Esophagus muscularis mucosa (tissue), 4 donors: ENCODE measurements at regions not wholly inside any gene's neighbourhood (a gene's known extent, or its start where the extent isn't known, plus 50 kb on each side); places are given as distances from the start of the nearest gene placed in this dataset.

ENCODE experiments used
- DNase-seq: peaks from one replicate; pipeline ENCODE4 v3.0.0-alpha.2; 2017; ENCODE audit errors: extremely low spot score
- H3K27ac ChIP-seq, 4 donors: fragments of 200-600 bp; sonication (generic); replicated peaks in 1 of 4; 1 replicate in 3 of 4; 2 replicates in 1 of 4; pipeline ENCODE4 v1.5.1; 2016 to 2019; ENCODE audit warnings: mild to moderate bottlenecking in 1 of 4
- H3K27me3 ChIP-seq, 4 donors: fragments of 200-600 bp; sonication (generic); one replicate each; pipeline versions ENCODE4 v1.5.1 to v1.6.0; 2016 to 2019
- H3K36me3 ChIP-seq, 4 donors: fragments of 200-600 bp; sonication (generic); one replicate each; pipeline ENCODE4 v1.5.1; 2016 to 2019
- H3K4me1 ChIP-seq, 4 donors: fragments of 200-600 bp; sonication (generic); one replicate each; pipeline ENCODE4 v1.5.1; 2016 to 2019
- H3K4me3 ChIP-seq, 4 donors: fragments of 200-600 bp; sonication (generic); 1 replicate in 2 of 4; 2 replicates in 2 of 4; pipeline ENCODE4 v1.5.1; 2016 to 2019; ENCODE audit warnings: mild to moderate bottlenecking in 4 of 4, moderate library complexity in 1 of 4
- H3K9me3 ChIP-seq, 4 donors: fragments of 200-600 bp; sonication (generic); 1 replicate in 3 of 4; 2 replicates in 1 of 4; pipeline ENCODE4 v1.5.1; 2016 to 2019
- EP300 ChIP-seq: sonication (generic); formaldehyde crosslinking; IDR thresholded peaks from one replicate; pipeline ENCODE4 v1.6.1; 2017; ENCODE audit warnings: antibody characterized with exemption
- POLR2A ChIP-seq: fragments of 450-650 bp; IDR thresholded peaks from one replicate; pipeline ENCODE4 v1.6.1; 2017; ENCODE audit warnings: antibody characterized with exemption, moderate library complexity, mild to moderate bottlenecking, low read depth
- POLR2AphosphoS5 ChIP-seq, 2 donors: sonication (generic); formaldehyde crosslinking; IDR thresholded peaks; one replicate each; pipeline ENCODE4 v1.6.1; 2017; ENCODE audit warnings: antibody characterized with exemption in 2 of 2
- WGBS: methylation state at CpG from one replicate; pipeline ENCODE4 v1.1.5; 2018; 5-methylcytosine and 5-hydroxymethylcytosine counted together
- intact Hi-C: fragments of 100-400 bp; cut with DNase I; formaldehyde crosslinking; loops from one replicate; pipeline ENCODE4 v1.15.1; 2023
- TF ChIP-seq, protein P1 (sequence below), 3 experiments: fragments of 200-600 bp in 2 of 3; fragments of 450-650 bp in 1 of 3; sonication (generic) in 2 of 3; IDR thresholded peaks; one replicate each; pipeline ENCODE4 v1.5.1; 2017 to 2019; ENCODE audit warnings: antibody characterized with exemption in 3 of 3, mild to moderate bottlenecking in 2 of 3, moderate library complexity in 1 of 3

DNA sequence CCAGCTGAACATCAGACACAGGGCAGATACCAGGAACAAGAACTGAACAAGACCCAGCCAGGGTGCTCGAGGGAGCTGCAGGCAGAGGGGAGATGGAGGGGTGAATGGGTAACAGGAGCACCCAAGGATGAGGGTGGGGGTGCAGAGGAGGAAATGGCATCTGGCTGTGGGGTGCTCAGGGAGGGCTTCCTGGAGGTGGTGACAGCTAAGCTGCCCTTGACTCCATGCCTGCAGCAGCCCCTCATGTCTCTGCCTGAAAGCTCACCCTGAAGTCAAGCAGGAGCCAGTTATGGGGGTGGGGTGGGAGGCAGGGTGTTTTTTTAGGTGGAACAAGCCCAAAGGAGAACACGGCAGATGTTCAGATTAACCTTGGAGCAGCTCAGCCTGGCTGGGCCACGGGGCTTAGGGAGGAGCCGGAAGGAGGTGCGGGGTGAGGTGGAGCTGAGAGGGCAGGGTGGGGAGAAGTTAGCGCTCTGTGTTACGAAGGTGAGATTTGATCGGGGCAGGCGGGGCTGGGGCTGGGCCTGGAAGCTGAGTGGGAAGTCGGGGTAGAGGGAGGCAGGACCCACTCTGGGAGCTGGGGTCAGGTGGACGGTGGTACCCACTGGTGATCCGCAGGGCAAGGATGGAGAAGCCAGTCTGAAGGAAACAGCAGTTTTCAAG, 143.0 kb downstream of the ENGASE start:
- intact Hi-C loops, result no loop called here
- no peaks in the 10 kb centered on the region for H3K36me3 ChIP-seq
- peaks cover 0 to 100% (median 11%) of the 10 kb centered on the region in 4 donors for H3K27me3 ChIP-seq
- no peak for TF ChIP-seq POLR2A
- TF ChIP-seq POLR2AphosphoS5 (IDR thresholded peaks at IDR 0.05), result no peak
- H3K27ac ChIP-seq, result no peak overlapping the region
- DNase-seq, result no peak
- H3K9me3 ChIP-seq, result no peaks in the 10 kb centered on the region
- no peak overlapping the region for H3K4me3 ChIP-seq
- 61% methylated on average over 12 of the region's 12 CpGs for WGBS
- peaks cover 0 to 17% (median 14%) of the 10 kb centered on the region in 4 donors for H3K4me1 ChIP-seq

GRCh38 chr17:79216826-79217225, 142.2 kb downstream of the ENGASE start:
- 70% methylated on average over 2 of the region's 6 CpGs for WGBS
- Histone ChIP-seq H3K4me1 (peaks cover 0 to 17% (median 14%) of the 10 kb centered on the region in 4 donors), H3K27ac (no peak overlapping the region), H3K9me3 (no peaks in the 10 kb centered on the region), H3K36me3 (no peaks in the 10 kb centered on the region), H3K27me3 (peaks cover 0 to 100% (median 5%) of the 10 kb centered on the region in 4 donors), H3K4me3 (no peak overlapping the region)
- intact Hi-C loops, result no loop called here
- DNase-seq, result no peak
- TF ChIP-seq POLR2A (no peak), EP300 (no peak), POLR2AphosphoS5 (IDR thresholded peaks at IDR 0.05) (no peak)
- TF ChIP-seq, protein P1, sequence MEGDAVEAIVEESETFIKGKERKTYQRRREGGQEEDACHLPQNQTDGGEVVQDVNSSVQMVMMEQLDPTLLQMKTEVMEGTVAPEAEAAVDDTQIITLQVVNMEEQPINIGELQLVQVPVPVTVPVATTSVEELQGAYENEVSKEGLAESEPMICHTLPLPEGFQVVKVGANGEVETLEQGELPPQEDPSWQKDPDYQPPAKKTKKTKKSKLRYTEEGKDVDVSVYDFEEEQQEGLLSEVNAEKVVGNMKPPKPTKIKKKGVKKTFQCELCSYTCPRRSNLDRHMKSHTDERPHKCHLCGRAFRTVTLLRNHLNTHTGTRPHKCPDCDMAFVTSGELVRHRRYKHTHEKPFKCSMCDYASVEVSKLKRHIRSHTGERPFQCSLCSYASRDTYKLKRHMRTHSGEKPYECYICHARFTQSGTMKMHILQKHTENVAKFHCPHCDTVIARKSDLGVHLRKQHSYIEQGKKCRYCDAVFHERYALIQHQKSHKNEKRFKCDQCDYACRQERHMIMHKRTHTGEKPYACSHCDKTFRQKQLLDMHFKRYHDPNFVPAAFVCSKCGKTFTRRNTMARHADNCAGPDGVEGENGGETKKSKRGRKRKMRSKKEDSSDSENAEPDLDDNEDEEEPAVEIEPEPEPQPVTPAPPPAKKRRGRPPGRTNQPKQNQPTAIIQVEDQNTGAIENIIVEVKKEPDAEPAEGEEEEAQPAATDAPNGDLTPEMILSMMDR (IDR thresholded peaks at IDR 0.05), result no peak

DNA sequence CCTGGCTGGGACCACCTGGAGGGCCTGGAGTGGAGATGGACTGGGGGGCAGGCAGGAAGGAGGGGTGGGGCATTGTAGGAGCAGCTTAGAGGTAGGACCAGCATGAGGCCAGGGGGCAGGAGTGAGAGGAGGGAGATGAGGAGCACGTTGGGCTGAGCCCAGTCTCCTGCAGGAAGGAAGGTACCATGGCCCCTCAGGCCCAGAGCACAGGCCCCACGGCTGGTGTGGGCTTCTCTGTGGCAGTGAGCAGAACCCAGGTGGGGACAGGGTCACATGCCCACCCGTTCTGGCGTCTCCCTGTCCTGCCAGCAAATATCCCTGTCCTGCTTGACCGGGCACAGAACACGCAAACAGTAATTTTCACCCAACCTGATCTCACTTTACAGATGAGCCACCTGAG, 141.8 kb downstream of the ENGASE start:
- peaks cover 0 to 17% (median 14%) of the 10 kb centered on the region in 4 donors for H3K4me1 ChIP-seq
- H3K9me3 ChIP-seq, result no peaks in the 10 kb centered on the region
- intact Hi-C loops, result no loop called here
- WGBS, result 72% methylated on average over 6 of the region's 6 CpGs
- H3K36me3 ChIP-seq, result no peaks in the 10 kb centered on the region
- H3K27me3 ChIP-seq, result peaks cover 0 to 100% (median 3%) of the 10 kb centered on the region in 4 donors
- H3K4me3 ChIP-seq, result no peak overlapping the region
- no peak for TF ChIP-seq POLR2A
- TF ChIP-seq, protein P1 (IDR thresholded peaks at IDR 0.05), result no peak
- DNase-seq, result no peak
- no peak overlapping the region for H3K27ac ChIP-seq

DNA sequence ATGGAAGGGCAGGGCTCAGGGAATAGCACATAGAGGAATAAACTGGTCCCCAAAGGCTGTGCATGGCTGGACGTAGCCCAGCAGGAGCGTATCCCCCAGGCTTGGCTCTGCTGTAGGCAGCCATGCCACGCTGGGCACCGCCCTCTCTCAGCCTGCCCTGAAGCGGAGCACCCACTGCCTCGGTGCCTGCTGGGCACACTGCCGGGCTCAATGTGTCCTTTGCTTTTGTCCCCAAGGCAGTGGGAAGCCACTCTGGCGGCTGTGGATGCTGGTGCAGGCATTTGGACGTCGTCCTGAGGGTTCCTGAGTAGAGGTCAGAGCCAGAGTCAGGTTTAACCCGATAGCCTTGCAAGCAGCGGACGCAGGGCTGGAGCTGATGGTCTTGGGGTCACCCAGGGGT, 141.0 kb downstream of the ENGASE start:
- Histone ChIP-seq H3K4me1 (peaks cover 0 to 9% (median 9%) of the 10 kb centered on the region in 4 donors), H3K9me3 (no peaks in the 10 kb centered on the region), H3K27me3 (peaks cover 0 to 100% (median under 1%) of the 10 kb centered on the region in 4 donors), H3K27ac (no peak overlapping the region), H3K36me3 (no peaks in the 10 kb centered on the region), H3K4me3 (no peak overlapping the region)
- intact Hi-C loops, result no loop called here
- 83% methylated on average over 6 of the region's 13 CpGs for WGBS
- no peak for DNase-seq
- TF ChIP-seq, protein P1 (IDR thresholded peaks at IDR 0.05), result no peak
- TF ChIP-seq POLR2AphosphoS5 (IDR thresholded peaks at IDR 0.05) (no peak), EP300 (no peak), POLR2A (no peak)

- TF ChIP-seq EP300, result no peak
- TF ChIP-seq, protein P1 (IDR thresholded peaks at IDR 0.05), result no peak
- no peak for TF ChIP-seq POLR2AphosphoS5 (IDR thresholded peaks at IDR 0.05)
- no peak for TF ChIP-seq POLR2A
- intact Hi-C loops, result no loop called here
- WGBS, result 48% methylated on average over 8 of the region's 20 CpGs
- H3K27me3 ChIP-seq, result peaks cover 0 to 98% (median 0%) of the 10 kb centered on the region in 4 donors
- H3K9me3 ChIP-seq, result no peaks in the 10 kb centered on the region
- H3K4me1 ChIP-seq, result peaks cover 0 to 4% (median 3%) of the 10 kb centered on the region in 4 donors
- H3K27ac ChIP-seq, result no peak overlapping the region
- DNase-seq, result no peak
- no peak overlapping the region for H3K4me3 ChIP-seq
- H3K36me3 ChIP-seq, result no peaks in the 10 kb centered on the region
Measured at GRCh38 chr17:79214940-79215604, 140.4 kb downstream of the ENGASE start.
